ENCODE measurements at regions not wholly inside any gene's neighbourhood (a gene's known extent, or its start where the extent isn't known, plus 50 kb on each side); places are given as distances from the start of the nearest gene placed in this dataset.

GRCh38 chr1:34650090-34650489 lies 104.8 kb upstream of the GJB5 start:
- Histone ChIP-seq H3K4me1 (ENCODE audit: control insufficient read depth, extremely low read depth, insufficient read depth, low read length) (no peaks in the 10 kb centered on the region), H3K9me3 (replicated peaks; ENCODE audit: control insufficient read depth, insufficient read depth, low read length) (no peaks in the 10 kb centered on the region), H3K9ac (replicated peaks; ENCODE audit: extremely low read depth, insufficient read depth, low read length) (no peak overlapping the region), H2AFZ (ENCODE audit: low read depth, low read length) (no peak overlapping the region), H4K20me1 (replicated peaks; ENCODE audit: control insufficient read depth, extremely low read depth, insufficient read depth, low read length) (no peaks in the 10 kb centered on the region), H3K36me3 (ENCODE audit: control insufficient read depth in 2 of 2, extremely low read depth in 1 of 2, insufficient read depth in 2 of 2, low read length in 2 of 2) (no peaks in the 10 kb centered on the region), H3K9me1 (replicated peaks; ENCODE audit: control insufficient read depth, extremely low read depth, insufficient read depth, low read length) (no peaks in the 10 kb centered on the region), H3K79me2 (ENCODE audit: control insufficient read depth, insufficient read depth, low read length) (no peaks in the 10 kb centered on the region), H3K27ac (ENCODE audit: insufficient read depth, low read depth, low read length) (no peak overlapping the region), H3K4me3 (replicated peaks in 1 of 3; ENCODE audit: insufficient read depth in 1 of 3, low read depth in 1 of 3, low read length in 3 of 3) (no peak overlapping the region), H3K4me2 (ENCODE audit: insufficient read depth, low read length) (no peak overlapping the region), H3K27me3 (ENCODE audit: control insufficient read depth in 2 of 2, insufficient read depth in 2 of 2, low read length in 2 of 2) (no peaks in the 10 kb centered on the region)
- ChIA-PET POLR2A (no interaction called here), CTCF (no interaction called here)
- no TSS peak for BruUV-seq (replicated peaks)
- TF ChIP-seq MYC (IDR thresholded peaks at IDR 0.05; ENCODE audit: low read depth, low read length): no peak
- TF ChIP-seq JUN (IDR thresholded peaks at IDR 0.05; ENCODE audit: borderline replicate concordance, insufficient read depth, insufficient read length, low read depth): no peak
- TF ChIP-seq POLR2A (IDR thresholded peaks at IDR 0.05; ENCODE audit: low read depth, low read length): no peak
- no peak for TF ChIP-seq CTCF (IDR thresholded peaks at IDR 0.05; ENCODE audit: extremely low read depth in 1 of 2, insufficient read depth in 1 of 2, low read depth in 1 of 2, low read length in 2 of 2)
- TF ChIP-seq MAX (IDR thresholded peaks at IDR 0.05; ENCODE audit: insufficient read depth, insufficient read length): no peak
- TF ChIP-seq FOS (IDR thresholded peaks at IDR 0.05; ENCODE audit: borderline replicate concordance, insufficient read depth, low read length): no peak
- no peak for TF ChIP-seq EZH2 (IDR thresholded peaks at IDR 0.05; ENCODE audit: borderline replicate concordance, low read depth, low read length, severe bottlenecking)
- no peak for TF ChIP-seq GATA2 (IDR thresholded peaks at IDR 0.05; ENCODE audit: insufficient read depth, insufficient read length, low read depth, low read length)
- TF ChIP-seq POLR2AphosphoS5 (IDR thresholded peaks at IDR 0.05; ENCODE audit: insufficient read depth, low read depth, low read length): no peak
- dilution Hi-C loops (cut with MboI; ENCODE audit: extremely low pct_ligation_motif_present, low sequenced_read_pairs) (no loop called here), intact Hi-C loops (cut with micrococcal nuclease) (no loop called here)
- no peak for DNase-seq (ENCODE audit: low read depth, low spot score)
- no peak for FAIRE-seq

Data from endothelial cell of umbilical vein (primary cell).